ENCODE measurements at regions not wholly inside any gene's neighbourhood (a gene's known extent, or its start where the extent isn't known, plus 50 kb on each side); places are given as distances from the start of the nearest gene placed in this dataset.
"Not testable (repeated sequence)": the region's sequence is repeated elsewhere in the genome, so short reads cannot be mapped to it uniquely, and the experiment has no call there.

- DNase-seq (ENCODE audit: low read depth); in situ Hi-C loops (cut with HindIII; ENCODE audit: low pct_unique_long_range_greater_than_20kb, low sequenced_read_pairs): not testable (repeated sequence)
Observed at GRCh38 chr7:65213260-65213659, 160.4 kb upstream of the ZNF92 start.

DNA sequence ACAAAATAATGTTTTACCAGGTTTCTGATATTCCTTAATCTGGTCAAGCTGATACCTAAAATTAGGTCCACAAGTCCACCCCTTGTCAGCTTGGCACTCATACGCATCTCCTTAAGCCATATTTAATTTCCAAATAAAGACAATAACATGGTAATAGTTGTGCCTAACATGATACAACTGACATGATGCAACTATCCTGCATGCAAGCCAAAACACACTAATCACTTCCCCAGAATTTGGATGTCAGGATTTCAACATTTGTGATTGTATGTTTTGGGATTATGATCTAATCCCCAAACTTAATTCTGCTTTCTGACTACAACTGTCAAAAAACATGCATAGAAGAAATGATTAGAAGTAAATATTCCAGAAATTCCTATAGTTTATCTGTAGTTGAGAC lies 174.4 kb upstream of the ZNF92 start:
- in situ Hi-C loops (cut with HindIII; ENCODE audit: low pct_unique_long_range_greater_than_20kb, low sequenced_read_pairs); DNase-seq (ENCODE audit: low read depth): not testable (repeated sequence)

DNA sequence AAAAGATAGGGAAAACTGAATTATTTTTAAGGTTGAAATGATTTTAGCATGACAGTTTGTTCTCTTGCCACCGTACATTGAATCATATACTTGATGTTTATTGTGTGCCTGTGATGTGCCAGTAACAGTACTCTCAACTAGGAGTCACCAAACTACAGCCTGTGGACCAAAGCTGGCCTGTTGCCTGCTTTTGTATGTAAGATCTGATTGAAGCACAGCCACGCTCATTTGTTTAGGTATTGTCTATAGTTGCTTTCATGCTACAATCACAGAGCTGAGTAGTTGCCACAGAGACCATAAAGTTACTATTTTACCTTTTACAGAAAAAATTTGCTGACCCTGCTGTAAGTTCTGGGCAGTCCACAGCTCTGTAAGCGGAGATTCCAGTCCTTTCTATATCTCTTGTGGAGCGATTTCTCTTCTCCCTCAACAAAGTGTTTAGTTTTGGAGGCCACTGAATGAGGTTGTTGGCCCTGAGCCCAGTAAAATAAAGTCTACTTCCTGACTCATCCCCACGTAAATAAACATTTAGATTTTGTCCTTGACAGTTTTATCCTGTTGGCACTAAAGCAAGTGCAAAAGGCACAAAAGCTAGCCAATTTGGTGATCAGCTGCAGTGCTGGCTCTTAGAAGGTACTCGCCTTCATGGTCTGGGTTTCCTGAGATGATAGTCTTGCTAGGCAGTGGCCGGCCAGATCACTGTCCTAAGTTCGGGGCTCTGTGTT lies 180.2 kb upstream of the ZNF92 start:
- DNase-seq (ENCODE audit: low read depth) = peak; percentile 12
- in situ Hi-C loops (cut with HindIII; ENCODE audit: low pct_unique_long_range_greater_than_20kb, low sequenced_read_pairs) = not testable (repeated sequence)

- in situ Hi-C loops (cut with HindIII; ENCODE audit: low pct_unique_long_range_greater_than_20kb, low sequenced_read_pairs); DNase-seq (ENCODE audit: low read depth): not testable (repeated sequence)
Observed at GRCh38 chr7:65177041-65177440, 170.6 kb upstream of the ERV3-1 start.

- in situ Hi-C loops (cut with HindIII; ENCODE audit: low pct_unique_long_range_greater_than_20kb, low sequenced_read_pairs); DNase-seq (ENCODE audit: low read depth): not testable (repeated sequence)
Observed at GRCh38 chr7:65150105-65150504, 143.6 kb upstream of the ERV3-1 start.

DNA sequence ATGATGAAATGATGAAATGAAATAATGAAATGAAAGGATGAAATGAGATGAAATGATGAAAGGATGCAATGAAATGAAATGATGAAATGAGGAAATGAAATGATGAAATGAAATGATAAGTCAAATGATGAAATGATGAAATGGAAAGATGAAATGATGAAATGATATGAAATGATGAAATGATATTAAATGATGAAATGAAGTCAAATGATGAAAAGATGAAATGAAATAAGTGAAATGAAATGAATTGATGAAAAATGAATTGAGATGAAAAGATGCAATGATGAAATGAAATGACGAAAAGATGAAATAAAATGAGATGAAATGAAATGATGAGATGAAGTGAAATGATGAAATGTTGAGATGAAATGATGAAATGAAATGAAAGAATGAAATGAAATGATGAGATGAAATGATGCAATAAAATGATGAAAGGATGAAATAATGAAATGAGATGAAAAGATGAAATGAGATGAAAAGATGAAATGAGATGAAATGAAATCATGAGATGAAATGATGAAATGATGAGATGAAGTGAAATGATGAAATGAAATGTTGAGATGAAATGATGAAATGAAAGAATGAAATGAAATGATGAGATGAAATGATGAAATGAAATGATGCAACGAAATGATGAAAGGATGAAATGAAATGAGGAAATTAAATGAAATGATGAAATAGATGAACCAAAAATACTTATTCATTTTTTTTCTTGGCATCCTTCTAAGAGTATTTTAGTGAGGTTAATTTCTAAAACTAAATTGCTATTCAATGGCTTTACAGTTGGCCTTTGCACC lies 139.8 kb upstream of the ERV3-1 start:
- in situ Hi-C loops (cut with HindIII; ENCODE audit: low pct_unique_long_range_greater_than_20kb, low sequenced_read_pairs); DNase-seq (ENCODE audit: low read depth): not testable (repeated sequence)

DNA sequence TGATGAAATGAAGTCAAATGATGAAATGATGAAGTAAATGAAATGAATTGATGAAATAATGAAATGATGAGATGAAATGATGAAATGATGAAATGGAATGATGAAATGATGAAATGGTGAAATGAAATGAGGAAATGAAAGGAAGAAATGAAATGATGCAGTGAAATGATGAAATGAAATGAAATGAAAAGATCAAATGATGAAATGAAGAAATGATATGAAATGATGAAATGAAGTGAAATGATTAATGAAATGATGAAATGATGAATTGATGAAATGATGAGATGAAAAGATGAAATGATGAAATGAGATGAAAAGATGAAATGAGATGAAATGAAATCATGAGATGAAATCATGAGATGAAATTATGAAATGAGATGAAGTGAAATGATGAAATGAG lies 139.2 kb upstream of the ERV3-1 start:
- DNase-seq (ENCODE audit: low read depth); in situ Hi-C loops (cut with HindIII; ENCODE audit: low pct_unique_long_range_greater_than_20kb, low sequenced_read_pairs): not testable (repeated sequence)

DNA sequence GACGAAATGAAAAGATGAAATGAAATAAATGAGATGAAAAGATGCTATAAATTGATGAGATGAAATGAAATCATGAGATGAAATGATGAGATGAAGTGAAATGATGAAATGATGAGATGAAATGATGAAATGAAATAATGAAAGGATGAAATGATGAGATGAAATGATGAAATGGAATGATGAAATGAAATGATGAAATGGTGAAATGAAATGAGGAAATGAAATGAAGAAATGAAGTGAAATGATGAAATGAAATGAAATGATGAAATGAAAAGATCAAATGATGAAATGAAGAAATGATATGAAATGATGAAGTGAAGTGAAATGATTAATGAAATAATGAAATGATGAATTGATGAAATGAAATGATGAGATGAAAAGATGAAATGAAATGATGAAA lies 138.5 kb upstream of the ERV3-1 start:
- DNase-seq (ENCODE audit: low read depth); in situ Hi-C loops (cut with HindIII; ENCODE audit: low pct_unique_long_range_greater_than_20kb, low sequenced_read_pairs): not testable (repeated sequence)

- in situ Hi-C loops (cut with HindIII; ENCODE audit: low pct_unique_long_range_greater_than_20kb, low sequenced_read_pairs) = not testable (repeated sequence)
Observed at GRCh38 chr7:65144557-65144956, 138.1 kb upstream of the ERV3-1 start.

GRCh38 chr7:65144119-65144518 lies 137.6 kb upstream of the ERV3-1 start:
- in situ Hi-C loops (cut with HindIII; ENCODE audit: low pct_unique_long_range_greater_than_20kb, low sequenced_read_pairs) = not testable (repeated sequence)

More at GRCh38 chr7:65144557-65144956, 138.1 kb upstream of the ERV3-1 start:
- DNase-seq (ENCODE audit: low read depth) = not testable (repeated sequence)

DNA sequence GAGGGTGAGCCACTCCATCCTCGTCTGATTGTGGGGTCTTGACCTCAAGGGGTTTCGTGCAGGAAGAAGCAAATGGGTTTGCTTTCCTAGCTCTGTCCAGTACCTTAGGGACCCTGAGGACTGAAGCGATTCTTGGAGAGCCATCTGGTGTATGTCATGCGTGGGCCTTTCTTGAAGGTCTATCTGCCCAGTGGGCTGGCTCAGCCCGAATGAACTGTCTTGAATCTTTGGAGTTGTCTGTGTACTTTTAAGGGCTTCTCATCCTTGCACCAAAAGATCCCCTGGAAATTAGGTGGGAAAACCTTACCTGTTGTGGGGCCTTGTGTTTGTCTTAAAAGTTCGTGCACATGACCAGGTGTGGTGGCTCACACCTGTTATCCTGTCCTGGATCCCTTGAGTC lies 135.4 kb upstream of the ERV3-1 start:
- DNase-seq (ENCODE audit: low read depth); in situ Hi-C loops (cut with HindIII; ENCODE audit: low pct_unique_long_range_greater_than_20kb, low sequenced_read_pairs): not testable (repeated sequence)

More at GRCh38 chr7:65144119-65144518, 137.6 kb upstream of the ERV3-1 start:
- DNase-seq (ENCODE audit: low read depth) = not testable (repeated sequence)

GRCh38 chr7:65141405-65141778 lies 134.9 kb upstream of the ERV3-1 start:
- DNase-seq (ENCODE audit: low read depth); in situ Hi-C loops (cut with HindIII; ENCODE audit: low pct_unique_long_range_greater_than_20kb, low sequenced_read_pairs): not testable (repeated sequence)

DNA sequence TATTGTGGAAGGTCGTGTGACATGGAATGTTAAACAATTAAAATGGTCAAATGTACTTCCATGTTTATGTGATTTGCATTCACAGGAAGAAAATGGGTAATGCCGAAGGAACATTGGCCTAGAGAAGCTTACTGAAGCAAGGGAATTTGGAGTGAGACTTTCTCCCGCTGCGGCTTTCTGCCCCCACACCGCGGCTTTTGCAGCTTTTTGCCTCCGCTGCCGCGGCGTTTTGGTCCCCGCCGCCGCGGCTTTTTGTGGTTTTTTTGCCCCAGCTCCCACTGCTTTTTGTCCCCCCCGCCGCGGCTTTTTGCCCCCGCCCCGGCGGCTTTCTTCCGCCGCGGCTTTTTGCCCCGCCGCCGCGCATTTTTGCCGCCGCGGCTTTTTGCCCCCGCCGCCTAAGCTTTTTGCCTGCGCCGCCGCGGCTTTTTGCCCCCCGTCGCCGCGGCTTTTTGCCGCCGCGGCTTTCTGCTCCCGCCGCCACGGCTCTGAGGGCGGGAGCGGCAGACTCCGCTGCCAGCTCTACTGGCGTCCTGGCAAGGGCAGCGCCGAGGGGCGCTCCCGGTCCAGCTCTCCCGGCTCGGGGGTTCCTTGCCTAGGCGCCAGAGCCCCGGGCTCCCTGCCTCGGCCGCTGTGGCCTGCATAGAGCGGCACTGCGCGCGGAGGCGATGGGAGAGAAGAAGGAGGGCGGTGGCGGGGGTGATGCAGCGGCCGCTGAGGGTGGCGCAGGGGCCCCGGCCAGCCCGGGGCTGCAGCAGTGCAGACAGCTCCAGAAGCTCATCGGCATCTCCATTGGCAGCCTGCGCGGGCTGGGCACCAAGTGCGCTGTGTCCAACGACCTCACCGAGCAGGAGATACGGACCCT lies 134.3 kb upstream of the ERV3-1 start:
- in situ Hi-C loops (cut with HindIII; ENCODE audit: low pct_unique_long_range_greater_than_20kb, low sequenced_read_pairs); DNase-seq (ENCODE audit: low read depth): not testable (repeated sequence)

DNA sequence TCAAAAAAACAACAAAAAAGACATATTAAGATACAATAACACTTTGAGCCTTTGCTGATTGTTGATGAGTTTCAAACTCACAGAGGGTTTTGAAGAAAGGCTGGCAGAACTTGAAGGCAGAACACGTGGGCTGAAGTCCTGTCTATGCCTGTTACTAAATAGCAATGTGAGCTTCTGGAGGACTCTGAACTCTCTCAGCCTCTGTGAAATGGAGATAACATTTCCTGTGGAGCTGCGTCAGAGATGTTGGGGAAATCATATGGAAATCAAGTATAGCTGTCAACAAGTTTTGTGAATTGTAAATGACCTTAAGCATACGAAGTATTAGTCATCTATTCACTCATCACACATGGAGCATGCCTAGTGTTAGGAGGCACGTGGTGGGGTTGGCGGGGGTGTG lies 130.4 kb upstream of the ERV3-1 start:
- in situ Hi-C loops (cut with HindIII; ENCODE audit: low pct_unique_long_range_greater_than_20kb, low sequenced_read_pairs); DNase-seq (ENCODE audit: low read depth): not testable (repeated sequence)

DNA sequence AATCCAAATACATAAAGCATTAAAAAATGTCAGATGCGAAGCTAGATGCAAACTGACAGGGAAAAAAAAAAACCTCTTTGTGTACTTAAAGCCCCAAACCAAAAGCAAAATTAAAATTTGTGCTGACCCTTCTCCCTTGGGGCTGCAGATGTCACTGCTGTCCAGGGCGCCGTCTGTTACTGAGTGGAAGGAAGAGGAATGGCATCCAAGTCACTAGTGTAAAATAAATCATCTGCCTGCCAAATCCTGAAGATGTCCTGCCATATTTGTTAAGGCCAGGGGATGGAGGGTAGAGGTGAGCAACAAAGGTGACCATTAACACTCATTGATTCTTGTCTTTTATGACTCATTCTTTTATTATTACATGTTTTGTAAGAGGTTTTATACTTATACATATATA lies 126.6 kb upstream of the ERV3-1 start:
- DNase-seq (ENCODE audit: low read depth); in situ Hi-C loops (cut with HindIII; ENCODE audit: low pct_unique_long_range_greater_than_20kb, low sequenced_read_pairs): not testable (repeated sequence)

DNA sequence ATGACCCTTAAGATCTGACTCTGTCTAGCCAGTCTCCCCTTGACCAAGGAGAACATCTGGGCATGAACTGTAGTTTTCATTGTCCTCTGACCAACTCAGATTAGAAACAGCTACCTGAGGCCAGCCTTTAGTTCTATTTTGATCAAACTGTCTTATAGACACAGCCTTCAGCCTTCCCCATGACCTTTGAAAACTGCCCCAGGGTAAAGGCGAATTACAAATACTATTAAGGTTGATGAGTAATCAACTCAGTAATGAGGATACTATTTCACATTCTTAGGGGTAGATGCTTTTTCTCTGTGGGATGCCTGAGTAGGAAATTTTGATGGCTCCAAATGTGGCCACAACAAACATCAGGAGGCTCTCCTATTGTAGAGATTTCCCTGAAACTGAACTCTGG lies 125.8 kb upstream of the ERV3-1 start:
- DNase-seq (ENCODE audit: low read depth); in situ Hi-C loops (cut with HindIII; ENCODE audit: low pct_unique_long_range_greater_than_20kb, low sequenced_read_pairs): not testable (repeated sequence)

GRCh38 chr7:65127364-65127763 lies 120.9 kb upstream of the ERV3-1 start:
- in situ Hi-C loops (cut with HindIII; ENCODE audit: low pct_unique_long_range_greater_than_20kb, low sequenced_read_pairs); DNase-seq (ENCODE audit: low read depth): not testable (repeated sequence)

DNA sequence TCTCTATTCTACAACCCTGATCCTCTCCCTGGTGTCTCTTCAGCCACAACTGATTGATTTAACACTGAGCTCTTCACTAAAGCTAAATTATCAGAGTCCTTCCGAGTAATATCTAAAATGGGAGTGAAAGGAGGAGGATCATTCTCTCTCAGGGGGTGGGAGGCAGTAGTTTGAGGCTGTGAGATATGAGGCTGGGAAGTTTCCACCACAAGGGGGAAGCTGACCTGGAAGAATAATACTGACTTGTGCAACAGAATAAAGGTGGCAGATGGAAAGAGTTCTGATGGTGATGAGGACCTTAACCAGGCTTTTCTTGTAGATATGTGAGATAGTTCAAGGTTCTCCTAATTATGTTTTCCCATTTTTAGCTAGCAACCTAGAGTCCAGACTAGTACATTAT lies 118.1 kb upstream of the ERV3-1 start:
- in situ Hi-C loops (cut with HindIII; ENCODE audit: low pct_unique_long_range_greater_than_20kb, low sequenced_read_pairs); DNase-seq (ENCODE audit: low read depth): not testable (repeated sequence)

Data from Caki2 (cell line).